Chondrocyte (in vitro differentiated cells): ENCODE measurements at regions not wholly inside any gene's neighbourhood (a gene's known extent, or its start where the extent isn't known, plus 50 kb on each side); places are given as distances from the start of the nearest gene placed in this dataset.
A peak's percentile ranks its signal among the peaks of the same experiment; 100 is the strongest.

Source experiments
- DNase-seq: peaks from one replicate; pipeline ENCODE4 v3.0.0; 2021; ENCODE audit warnings: mixed read lengths, low spot score
- H3K27ac Mint-ChIP-seq: one replicate; pipeline ENCODE4 v1.8.0; 2021; ENCODE audit warnings: mild to moderate bottlenecking, moderate library complexity, mixed read lengths; ENCODE audit not compliant: unreplicated experiment
- H3K27me3 Mint-ChIP-seq: 2 replicates; pipeline ENCODE4 v1.8.0; 2021; ENCODE audit warnings: low read depth, mixed read lengths
- H3K36me3 Mint-ChIP-seq: 2 replicates; pipeline ENCODE4 v1.8.0; 2021; ENCODE audit warnings: low read depth, mixed read lengths
- H3K4me1 Mint-ChIP-seq: 2 replicates; pipeline ENCODE4 v1.8.0; 2021; ENCODE audit warnings: low read depth, mild to moderate bottlenecking, mixed read lengths
- H3K4me3 Mint-ChIP-seq: one replicate; pipeline ENCODE4 v1.8.0; 2021; ENCODE audit warnings: mild to moderate bottlenecking, moderate library complexity, mixed read lengths; ENCODE audit not compliant: unreplicated experiment
- H3K9me3 Mint-ChIP-seq: 2 replicates; pipeline ENCODE4 v1.8.0; 2021; ENCODE audit warnings: low read depth, mixed read lengths
- CTCF ChIP-seq: fragments of 200-600 bp; sonication (generic); IDR thresholded peaks from 2 replicates; pipeline ENCODE4 v1.5.0; 2021; ENCODE audit warnings: antibody characterized with exemption, mild to moderate bottlenecking, moderate library complexity

- Mint-ChIP-seq H3K27me3 (peaks cover 20% of the 10 kb centered on the region), H3K4me3 (no peak overlapping the region), H3K9me3 (no peaks in the 10 kb centered on the region), H3K4me1 (no peaks in the 10 kb centered on the region), H3K27ac (no peak overlapping the region), H3K36me3 (no peaks in the 10 kb centered on the region)
- TF ChIP-seq CTCF, result no peak
- peak; percentile 76 for DNase-seq
Observed at GRCh38 chr13:111519490-111520170, 199.2 kb downstream of the TEX29 start.

- DNase-seq, result peak; percentile 86
- H3K36me3 Mint-ChIP-seq, result no peaks in the 10 kb centered on the region
- no peak overlapping the region for H3K27ac Mint-ChIP-seq
- H3K4me3 Mint-ChIP-seq, result no peak overlapping the region
- TF ChIP-seq CTCF, result no peak
- H3K4me1 Mint-ChIP-seq, result no peaks in the 10 kb centered on the region
- H3K27me3 Mint-ChIP-seq, result peaks cover 15% of the 10 kb centered on the region
- H3K9me3 Mint-ChIP-seq, result no peaks in the 10 kb centered on the region
Observed at GRCh38 chr13:111521030-111521429, 200.6 kb downstream of the TEX29 start.

GRCh38 chr13:111521691-111522229 lies 201.3 kb downstream of the TEX29 start:
- Mint-ChIP-seq H3K27ac (no peak overlapping the region), H3K4me1 (no peaks in the 10 kb centered on the region), H3K36me3 (no peaks in the 10 kb centered on the region), H3K27me3 (peaks cover 11% of the 10 kb centered on the region), H3K4me3 (no peak overlapping the region), H3K9me3 (no peaks in the 10 kb centered on the region)
- peak; percentile 51 for DNase-seq
- TF ChIP-seq CTCF, result no peak

GRCh38 chr13:111525320-111526118 lies 205.1 kb downstream of the TEX29 start:
- Mint-ChIP-seq H3K27me3 (peaks cover 16% of the 10 kb centered on the region), H3K27ac (no peak overlapping the region), H3K9me3 (no peaks in the 10 kb centered on the region), H3K4me3 (no peak overlapping the region), H3K4me1 (no peaks in the 10 kb centered on the region), H3K36me3 (no peaks in the 10 kb centered on the region)
- TF ChIP-seq CTCF, result no peak
- no peak for DNase-seq

GRCh38 chr13:111526922-111527321 lies 206.5 kb downstream of the TEX29 start:
- Mint-ChIP-seq H3K27ac (no peak overlapping the region), H3K36me3 (no peaks in the 10 kb centered on the region), H3K4me3 (no peak overlapping the region), H3K27me3 (peaks cover 22% of the 10 kb centered on the region), H3K4me1 (no peaks in the 10 kb centered on the region), H3K9me3 (no peaks in the 10 kb centered on the region)
- no peak for TF ChIP-seq CTCF
- peak; percentile 67 for DNase-seq
